ENCODE measurements at regions not wholly inside any gene's neighbourhood (a gene's known extent, or its start where the extent isn't known, plus 50 kb on each side); places are given as distances from the start of the nearest gene placed in this dataset.

DNA sequence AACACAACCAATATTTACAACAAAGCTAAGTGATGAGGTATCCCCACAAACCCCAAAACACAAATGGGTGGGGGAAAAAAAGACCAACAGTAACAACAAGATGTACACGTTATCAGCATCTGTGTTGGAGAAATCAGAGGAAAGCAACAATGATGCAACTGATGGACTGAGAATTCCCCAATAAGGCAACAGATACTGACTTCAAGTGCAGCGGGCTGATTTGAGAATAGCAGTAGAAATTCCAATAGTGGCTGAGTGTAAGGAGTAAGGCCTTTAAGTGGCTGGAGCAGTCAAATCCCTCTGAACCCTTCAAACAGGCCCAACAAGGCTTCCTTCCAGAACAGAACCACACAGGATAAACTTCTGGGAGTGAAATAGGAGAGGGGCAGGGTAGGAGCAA lies 97.6 kb downstream of the TM2D1 start:
- DNase-seq (ENCODE audit: low read depth) = no peak
- TF ChIP-seq, protein P1, sequence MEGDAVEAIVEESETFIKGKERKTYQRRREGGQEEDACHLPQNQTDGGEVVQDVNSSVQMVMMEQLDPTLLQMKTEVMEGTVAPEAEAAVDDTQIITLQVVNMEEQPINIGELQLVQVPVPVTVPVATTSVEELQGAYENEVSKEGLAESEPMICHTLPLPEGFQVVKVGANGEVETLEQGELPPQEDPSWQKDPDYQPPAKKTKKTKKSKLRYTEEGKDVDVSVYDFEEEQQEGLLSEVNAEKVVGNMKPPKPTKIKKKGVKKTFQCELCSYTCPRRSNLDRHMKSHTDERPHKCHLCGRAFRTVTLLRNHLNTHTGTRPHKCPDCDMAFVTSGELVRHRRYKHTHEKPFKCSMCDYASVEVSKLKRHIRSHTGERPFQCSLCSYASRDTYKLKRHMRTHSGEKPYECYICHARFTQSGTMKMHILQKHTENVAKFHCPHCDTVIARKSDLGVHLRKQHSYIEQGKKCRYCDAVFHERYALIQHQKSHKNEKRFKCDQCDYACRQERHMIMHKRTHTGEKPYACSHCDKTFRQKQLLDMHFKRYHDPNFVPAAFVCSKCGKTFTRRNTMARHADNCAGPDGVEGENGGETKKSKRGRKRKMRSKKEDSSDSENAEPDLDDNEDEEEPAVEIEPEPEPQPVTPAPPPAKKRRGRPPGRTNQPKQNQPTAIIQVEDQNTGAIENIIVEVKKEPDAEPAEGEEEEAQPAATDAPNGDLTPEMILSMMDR (IDR thresholded peaks at IDR 0.05; ENCODE audit: insufficient read depth, low read depth, low read length, missing control alignments) = no peak
- H3K4me3 ChIP-seq (ENCODE audit: low read depth, low read length) = no peak overlapping the region

DNA sequence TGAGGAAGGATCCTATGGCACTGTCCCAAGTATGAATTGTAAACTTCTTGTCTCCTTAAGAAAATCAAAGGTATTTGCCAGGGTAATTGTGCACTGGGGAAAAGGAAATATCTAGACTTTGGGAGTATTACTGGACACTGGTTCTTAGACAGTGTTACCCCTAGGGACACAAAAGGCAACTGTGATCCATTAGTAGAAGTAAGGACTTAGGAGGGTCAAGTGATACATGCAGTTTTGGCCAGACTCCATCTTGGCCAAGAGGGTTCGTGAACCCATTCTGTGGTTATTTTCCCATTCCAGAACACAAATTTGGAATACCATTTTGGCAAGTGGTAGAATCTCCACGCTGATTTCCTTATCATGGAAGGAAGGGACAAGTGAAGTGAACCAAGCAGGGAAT lies 98.1 kb downstream of the TM2D1 start:
- TF ChIP-seq, protein P1 (IDR thresholded peaks at IDR 0.05; ENCODE audit: insufficient read depth, low read depth, low read length, missing control alignments) = no peak
- DNase-seq (ENCODE audit: low read depth) = no peak
- H3K4me3 ChIP-seq (ENCODE audit: low read depth, low read length) = no peak overlapping the region

DNA sequence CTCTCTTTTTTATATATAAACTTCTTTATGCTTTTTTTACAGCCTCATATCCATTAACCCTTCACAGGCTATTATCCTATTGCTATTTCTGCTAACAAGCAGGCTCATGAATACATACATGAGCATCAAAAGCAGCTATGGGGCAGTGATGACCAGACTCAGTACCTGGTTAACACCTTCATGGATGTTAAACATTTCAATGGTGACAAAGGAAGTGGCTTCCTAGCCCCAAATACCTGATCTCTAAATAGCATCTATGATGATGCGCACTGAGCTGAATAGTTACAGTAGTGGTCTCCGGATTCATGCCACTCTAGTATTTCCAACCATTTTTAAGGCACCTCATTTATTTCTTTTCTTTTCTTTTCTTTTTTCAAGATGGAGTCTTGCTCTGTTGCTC lies 101.1 kb downstream of the TM2D1 start:
- H3K4me3 ChIP-seq (ENCODE audit: low read depth, low read length) = no peak overlapping the region
- TF ChIP-seq, protein P1 (IDR thresholded peaks at IDR 0.05; ENCODE audit: insufficient read depth, low read depth, low read length, missing control alignments) = no peak
- DNase-seq (ENCODE audit: low read depth) = no peak

DNA sequence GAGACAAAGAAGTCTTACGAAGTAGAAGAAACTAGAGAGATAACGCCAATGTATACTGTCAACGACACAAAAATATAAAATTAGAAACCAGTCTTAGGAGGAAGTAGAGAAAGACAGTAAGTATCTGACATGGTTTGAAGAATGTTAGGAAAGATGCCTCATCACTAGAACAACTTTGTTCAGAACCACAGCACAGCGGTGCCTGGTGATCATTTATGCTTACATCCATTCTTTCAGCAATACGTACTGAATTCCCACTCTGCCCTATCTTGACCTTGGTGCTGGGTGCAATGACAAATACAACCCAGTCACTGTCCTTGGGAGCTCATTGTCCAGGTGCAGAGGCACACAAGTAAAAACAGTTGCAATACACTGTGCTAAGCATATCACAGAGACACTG lies 104.4 kb downstream of the TM2D1 start:
- no peak for DNase-seq (ENCODE audit: low read depth)
- H3K4me3 ChIP-seq (ENCODE audit: low read depth, low read length) = no peak overlapping the region
- TF ChIP-seq, protein P1 (IDR thresholded peaks at IDR 0.05; ENCODE audit: insufficient read depth, low read depth, low read length, missing control alignments) = no peak

DNA sequence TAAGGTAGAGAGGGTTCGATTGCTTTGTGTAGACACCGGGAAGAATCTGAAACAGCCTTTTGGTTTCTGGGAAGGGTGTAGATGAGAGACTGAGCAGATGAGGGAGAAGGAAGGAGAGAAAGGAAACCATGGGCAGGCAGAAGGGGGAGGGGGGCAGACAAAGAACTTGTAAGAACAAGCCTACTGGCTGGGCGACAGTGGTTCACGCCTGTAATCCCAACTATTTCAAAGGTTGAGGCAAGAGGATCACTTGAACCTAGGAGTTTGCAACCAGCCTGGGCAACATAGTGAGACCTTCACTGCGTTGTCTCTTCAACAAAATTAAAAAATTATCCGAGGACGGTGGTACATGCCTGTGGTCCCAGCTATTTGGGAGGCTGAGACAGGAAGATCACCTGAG lies 106.2 kb downstream of the TM2D1 start:
- DNase-seq (ENCODE audit: low read depth) = no peak
- H3K4me3 ChIP-seq (ENCODE audit: low read depth, low read length) = no peak overlapping the region
- TF ChIP-seq, protein P1 (IDR thresholded peaks at IDR 0.05; ENCODE audit: insufficient read depth, low read depth, low read length, missing control alignments) = no peak

- H3K4me3 ChIP-seq (ENCODE audit: low read depth, low read length) = no peak overlapping the region
- TF ChIP-seq, protein P1 (IDR thresholded peaks at IDR 0.05; ENCODE audit: insufficient read depth, low read depth, low read length, missing control alignments) = no peak
- DNase-seq (ENCODE audit: low read depth) = no peak
Observed at GRCh38 chr1:61618193-61618592, 106.7 kb downstream of the TM2D1 start.

- H3K4me3 ChIP-seq (ENCODE audit: low read depth, low read length) = no peak overlapping the region
- TF ChIP-seq, protein P1 (IDR thresholded peaks at IDR 0.05; ENCODE audit: insufficient read depth, low read depth, low read length, missing control alignments) = no peak
- no peak for DNase-seq (ENCODE audit: low read depth)
Observed at GRCh38 chr1:61616830-61617229, 108.1 kb downstream of the TM2D1 start.
